ENCODE measurements at regions not wholly inside any gene's neighbourhood (a gene's known extent, or its start where the extent isn't known, plus 50 kb on each side); places are given as distances from the start of the nearest gene placed in this dataset.

- Mint-ChIP-seq H3K27ac (ENCODE audit: unreplicated experiment) (no peak overlapping the region), H3K4me3 (ENCODE audit: unreplicated experiment) (no peak overlapping the region), H3K9me3 (ENCODE audit: unreplicated experiment) (no peaks in the 10 kb centered on the region), H3K27me3 (ENCODE audit: unreplicated experiment) (peaks cover 6% of the 10 kb centered on the region), H3K36me3 (ENCODE audit: unreplicated experiment) (no peaks in the 10 kb centered on the region), H3K4me1 (ENCODE audit: unreplicated experiment) (peaks cover 12% of the 10 kb centered on the region)
- DNase-seq (ENCODE audit: extremely low spot score, unreplicated experiment) = no peak
- no peak for TF ChIP-seq CTCF (IDR thresholded peaks at IDR 0.05)
These were observed 228.9 kb upstream of the PRICKLE2 start for GRCh38 chr3:64454179-64454578.

- no peaks in the 10 kb centered on the region for H3K36me3 Mint-ChIP-seq (ENCODE audit: unreplicated experiment)
- DNase-seq (ENCODE audit: extremely low spot score, unreplicated experiment) = no peak
- no peak overlapping the region for H3K27ac Mint-ChIP-seq (ENCODE audit: unreplicated experiment)
- no peak overlapping the region for H3K4me3 Mint-ChIP-seq (ENCODE audit: unreplicated experiment)
- peaks cover under 1% of the 10 kb centered on the region for H3K4me1 Mint-ChIP-seq (ENCODE audit: unreplicated experiment)
- no peaks in the 10 kb centered on the region for H3K9me3 Mint-ChIP-seq (ENCODE audit: unreplicated experiment)
- H3K27me3 Mint-ChIP-seq (ENCODE audit: unreplicated experiment) = peaks cover 12% of the 10 kb centered on the region
- no peak for TF ChIP-seq CTCF (IDR thresholded peaks at IDR 0.05)
These were observed 226.2 kb upstream of the PRICKLE2 start for GRCh38 chr3:64451283-64452012.

- no peak for TF ChIP-seq CTCF (IDR thresholded peaks at IDR 0.05)
- Mint-ChIP-seq H3K9me3 (ENCODE audit: unreplicated experiment) (no peaks in the 10 kb centered on the region), H3K27ac (ENCODE audit: unreplicated experiment) (no peak overlapping the region)
These were observed 225.2 kb upstream of the PRICKLE2 start for GRCh38 chr3:64450396-64450956.

GRCh38 chr3:64449026-64449425 is 223.8 kb upstream of the PRICKLE2 start:
- H3K27ac Mint-ChIP-seq (ENCODE audit: unreplicated experiment) = no peak overlapping the region
- TF ChIP-seq CTCF (IDR thresholded peaks at IDR 0.05) = no peak
- DNase-seq (ENCODE audit: extremely low spot score, unreplicated experiment) = no peak
- no peaks in the 10 kb centered on the region for H3K36me3 Mint-ChIP-seq (ENCODE audit: unreplicated experiment)
- no peaks in the 10 kb centered on the region for H3K9me3 Mint-ChIP-seq (ENCODE audit: unreplicated experiment)
- peaks cover 12% of the 10 kb centered on the region for H3K27me3 Mint-ChIP-seq (ENCODE audit: unreplicated experiment)
- peaks cover 8% of the 10 kb centered on the region for H3K4me1 Mint-ChIP-seq (ENCODE audit: unreplicated experiment)
- H3K4me3 Mint-ChIP-seq (ENCODE audit: unreplicated experiment) = no peak overlapping the region

More at GRCh38 chr3:64450396-64450956, 225.2 kb upstream of the PRICKLE2 start:
- Mint-ChIP-seq H3K4me1 (ENCODE audit: unreplicated experiment) (peaks cover 2% of the 10 kb centered on the region), H3K27me3 (ENCODE audit: unreplicated experiment) (peaks cover 12% of the 10 kb centered on the region), H3K4me3 (ENCODE audit: unreplicated experiment) (no peak overlapping the region), H3K36me3 (ENCODE audit: unreplicated experiment) (no peaks in the 10 kb centered on the region)
- no peak for DNase-seq (ENCODE audit: extremely low spot score, unreplicated experiment)

GRCh38 chr3:64445944-64446300 is 220.7 kb upstream of the PRICKLE2 start:
- H3K27me3 Mint-ChIP-seq (ENCODE audit: unreplicated experiment) = peaks cover 6% of the 10 kb centered on the region
- H3K4me3 Mint-ChIP-seq (ENCODE audit: unreplicated experiment) = peak overlapping the region; percentile 70

More at GRCh38 chr3:64445944-64446300, 220.7 kb upstream of the PRICKLE2 start:
- no peak overlapping the region for H3K27ac Mint-ChIP-seq (ENCODE audit: unreplicated experiment)
- no peak for DNase-seq (ENCODE audit: extremely low spot score, unreplicated experiment)
- H3K4me1 Mint-ChIP-seq (ENCODE audit: unreplicated experiment) = peaks cover 32% of the 10 kb centered on the region
- H3K9me3 Mint-ChIP-seq (ENCODE audit: unreplicated experiment) = no peaks in the 10 kb centered on the region
- H3K36me3 Mint-ChIP-seq (ENCODE audit: unreplicated experiment) = no peaks in the 10 kb centered on the region
- no peak for TF ChIP-seq CTCF (IDR thresholded peaks at IDR 0.05)
